ENCODE measurements at regions not wholly inside any gene's neighbourhood (a gene's known extent, or its start where the extent isn't known, plus 50 kb on each side); places are given as distances from the start of the nearest gene placed in this dataset.
"Not testable (repeated sequence)": the region's sequence is repeated elsewhere in the genome, so short reads cannot be mapped to it uniquely, and the experiment has no call there.

- intact Hi-C loops (cut with DNase I; ENCODE audit: low total_unique reads) = no loop called here
- no peak overlapping the region for H3K4me3 ChIP-seq
- no peaks in the 10 kb centered on the region for H3K36me3 ChIP-seq
- H3K27ac ChIP-seq = no peak overlapping the region
- DNase-seq = no peak
- no peaks in the 10 kb centered on the region for H3K27me3 ChIP-seq
- H3K4me1 ChIP-seq = no peaks in the 10 kb centered on the region
- TF ChIP-seq POLR2A (IDR thresholded peaks at IDR 0.05) = no peak
- TF ChIP-seq, protein P1, sequence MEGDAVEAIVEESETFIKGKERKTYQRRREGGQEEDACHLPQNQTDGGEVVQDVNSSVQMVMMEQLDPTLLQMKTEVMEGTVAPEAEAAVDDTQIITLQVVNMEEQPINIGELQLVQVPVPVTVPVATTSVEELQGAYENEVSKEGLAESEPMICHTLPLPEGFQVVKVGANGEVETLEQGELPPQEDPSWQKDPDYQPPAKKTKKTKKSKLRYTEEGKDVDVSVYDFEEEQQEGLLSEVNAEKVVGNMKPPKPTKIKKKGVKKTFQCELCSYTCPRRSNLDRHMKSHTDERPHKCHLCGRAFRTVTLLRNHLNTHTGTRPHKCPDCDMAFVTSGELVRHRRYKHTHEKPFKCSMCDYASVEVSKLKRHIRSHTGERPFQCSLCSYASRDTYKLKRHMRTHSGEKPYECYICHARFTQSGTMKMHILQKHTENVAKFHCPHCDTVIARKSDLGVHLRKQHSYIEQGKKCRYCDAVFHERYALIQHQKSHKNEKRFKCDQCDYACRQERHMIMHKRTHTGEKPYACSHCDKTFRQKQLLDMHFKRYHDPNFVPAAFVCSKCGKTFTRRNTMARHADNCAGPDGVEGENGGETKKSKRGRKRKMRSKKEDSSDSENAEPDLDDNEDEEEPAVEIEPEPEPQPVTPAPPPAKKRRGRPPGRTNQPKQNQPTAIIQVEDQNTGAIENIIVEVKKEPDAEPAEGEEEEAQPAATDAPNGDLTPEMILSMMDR (IDR thresholded peaks at IDR 0.05) = no peak
- H3K9me3 ChIP-seq = no peaks in the 10 kb centered on the region
Observed at GRCh38 chr1:199029401-199029800, 390.6 kb downstream of the PTPRC start.

DNA sequence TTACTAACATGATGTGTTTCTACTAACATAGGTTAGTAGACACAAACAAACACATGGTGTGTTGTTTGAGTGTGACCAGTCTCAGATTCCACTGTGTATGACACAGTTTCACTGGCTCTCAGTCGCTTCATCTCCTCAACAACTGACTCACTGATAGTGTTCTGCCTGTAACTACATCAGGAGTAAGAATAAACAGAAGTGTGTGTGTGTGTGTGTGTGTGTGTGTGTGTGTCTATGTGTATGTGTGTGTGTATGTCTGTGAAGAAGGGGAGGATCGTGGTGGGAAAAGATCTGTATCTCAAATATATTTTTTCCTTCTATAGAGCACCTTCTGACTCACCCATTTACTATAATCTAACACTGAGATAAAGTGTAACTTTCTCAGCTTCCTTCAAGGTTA, 391.0 kb downstream of the PTPRC start:
- no peak for TF ChIP-seq POLR2A (IDR thresholded peaks at IDR 0.05)
- TF ChIP-seq, protein P1 (IDR thresholded peaks at IDR 0.05) = no peak
- DNase-seq = no peak
- H3K36me3 ChIP-seq = no peaks in the 10 kb centered on the region
- intact Hi-C loops (cut with DNase I; ENCODE audit: low total_unique reads) = no loop called here
- H3K4me3 ChIP-seq = no peak overlapping the region
- H3K9me3 ChIP-seq = no peaks in the 10 kb centered on the region
- H3K4me1 ChIP-seq = no peaks in the 10 kb centered on the region
- H3K27me3 ChIP-seq = no peaks in the 10 kb centered on the region
- no peak overlapping the region for H3K27ac ChIP-seq

- intact Hi-C loops (cut with DNase I; ENCODE audit: low total_unique reads); H3K4me1 ChIP-seq; H3K4me3 ChIP-seq; H3K27ac ChIP-seq; H3K27me3 ChIP-seq; DNase-seq; H3K9me3 ChIP-seq; H3K36me3 ChIP-seq: not testable (repeated sequence)
Observed at GRCh38 chr1:199030541-199030940, 391.7 kb downstream of the PTPRC start.

DNA sequence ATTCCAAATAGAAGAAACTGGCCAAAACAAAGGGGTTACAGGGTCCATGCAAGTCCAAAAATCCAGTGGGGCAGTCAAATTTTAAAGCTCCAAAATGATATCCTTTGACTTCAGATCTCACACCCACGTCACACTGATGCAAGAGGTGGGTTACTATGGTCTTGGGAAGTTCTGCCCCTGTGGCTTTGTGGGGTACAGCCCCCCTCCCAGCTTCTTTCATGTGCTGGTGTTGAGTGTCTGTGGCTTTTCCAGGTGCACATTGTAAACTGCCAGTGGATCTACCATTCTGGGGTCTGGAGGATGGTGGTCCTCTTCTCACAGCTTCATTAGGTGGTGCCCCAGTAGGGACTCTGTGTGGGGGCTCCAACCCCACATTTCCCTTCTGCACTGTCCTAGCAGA, 392.3 kb downstream of the PTPRC start:
- H3K27me3 ChIP-seq; H3K4me3 ChIP-seq; DNase-seq; H3K9me3 ChIP-seq; intact Hi-C loops (cut with DNase I; ENCODE audit: low total_unique reads); H3K4me1 ChIP-seq; H3K36me3 ChIP-seq; H3K27ac ChIP-seq: not testable (repeated sequence)

DNA sequence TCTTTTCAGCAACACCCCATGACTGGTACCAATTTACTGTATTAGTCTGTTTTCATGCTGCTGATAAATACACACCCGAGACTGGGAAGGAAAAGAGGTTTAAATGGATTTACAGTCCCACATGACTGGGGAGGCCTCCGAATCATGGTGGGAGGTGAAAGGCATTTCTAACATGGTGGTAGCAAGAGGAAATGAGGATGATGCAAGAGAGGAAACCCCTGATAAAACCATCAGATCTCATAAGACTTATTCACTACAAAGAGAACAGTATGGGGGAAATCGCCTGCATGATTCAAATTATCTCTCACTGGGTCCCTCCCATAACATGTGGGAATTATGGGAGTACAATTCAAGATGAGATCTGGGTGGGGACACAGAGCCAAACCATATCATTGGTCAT, 393.6 kb downstream of the PTPRC start:
- H3K27ac ChIP-seq; H3K4me3 ChIP-seq; intact Hi-C loops (cut with DNase I; ENCODE audit: low total_unique reads); H3K36me3 ChIP-seq; H3K27me3 ChIP-seq; H3K4me1 ChIP-seq; DNase-seq; H3K9me3 ChIP-seq: not testable (repeated sequence)

GRCh38 chr1:199033661-199034060, 394.8 kb downstream of the PTPRC start:
- no peaks in the 10 kb centered on the region for H3K36me3 ChIP-seq
- no peak for DNase-seq
- TF ChIP-seq, protein P1 (IDR thresholded peaks at IDR 0.05) = no peak
- no peak for TF ChIP-seq POLR2A (IDR thresholded peaks at IDR 0.05)
- no peak overlapping the region for H3K27ac ChIP-seq
- intact Hi-C loops (cut with DNase I; ENCODE audit: low total_unique reads) = no loop called here
- no peak overlapping the region for H3K4me3 ChIP-seq
- no peaks in the 10 kb centered on the region for H3K9me3 ChIP-seq
- no peaks in the 10 kb centered on the region for H3K27me3 ChIP-seq
- no peaks in the 10 kb centered on the region for H3K4me1 ChIP-seq

GRCh38 chr1:199038156-199038555, 399.3 kb downstream of the PTPRC start:
- TF ChIP-seq, protein P1 (IDR thresholded peaks at IDR 0.05) = no peak
- no peak for TF ChIP-seq POLR2A (IDR thresholded peaks at IDR 0.05)
- Histone ChIP-seq H3K36me3 (no peaks in the 10 kb centered on the region), H3K4me1 (no peaks in the 10 kb centered on the region), H3K27me3 (no peaks in the 10 kb centered on the region), H3K4me3 (no peak overlapping the region), H3K27ac (no peak overlapping the region), H3K9me3 (no peaks in the 10 kb centered on the region)
- DNase-seq = no peak
- intact Hi-C loops (cut with DNase I; ENCODE audit: low total_unique reads) = no loop called here
